ENCODE measurements at regions not wholly inside any gene's neighbourhood (a gene's known extent, or its start where the extent isn't known, plus 50 kb on each side); places are given as distances from the start of the nearest gene placed in this dataset.

DNA sequence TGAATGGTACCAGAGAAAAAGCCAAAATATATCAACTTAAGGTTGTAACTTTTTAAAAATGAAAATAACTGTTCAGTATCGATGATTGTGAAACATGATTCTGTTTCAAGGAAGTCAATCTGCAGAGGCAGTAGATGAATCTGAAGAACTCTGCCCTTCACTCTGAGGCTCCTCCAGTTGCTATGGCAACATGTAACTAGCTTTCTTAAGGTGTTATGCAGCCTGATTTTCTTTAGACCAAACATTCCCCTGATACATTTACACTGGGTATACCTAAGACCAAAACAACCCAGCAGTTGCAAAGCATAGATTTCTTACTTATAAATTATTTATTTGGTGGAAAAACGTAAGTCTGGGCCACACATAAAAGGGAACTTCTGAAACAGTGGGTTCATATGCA, 133.6 kb upstream of the RASGEF1B start:
- Histone ChIP-seq H3K9me3 (no peaks in the 10 kb centered on the region), H3K27ac (no peak overlapping the region), H3K36me3 (no peaks in the 10 kb centered on the region), H3K4me1 (peaks cover 0 to 29% (median 13%) of the 10 kb centered on the region in 4 donors), H3K4me3 (no peak overlapping the region), H3K27me3 (no peaks in the 10 kb centered on the region)
- peak in 1 of 2 donors; percentile 38 for DNase-seq
- WGBS, 5 donors, result 82 to 89% (median 85%) methylated on average over 2 of the region's 2 CpGs
- TF ChIP-seq, protein P1, sequence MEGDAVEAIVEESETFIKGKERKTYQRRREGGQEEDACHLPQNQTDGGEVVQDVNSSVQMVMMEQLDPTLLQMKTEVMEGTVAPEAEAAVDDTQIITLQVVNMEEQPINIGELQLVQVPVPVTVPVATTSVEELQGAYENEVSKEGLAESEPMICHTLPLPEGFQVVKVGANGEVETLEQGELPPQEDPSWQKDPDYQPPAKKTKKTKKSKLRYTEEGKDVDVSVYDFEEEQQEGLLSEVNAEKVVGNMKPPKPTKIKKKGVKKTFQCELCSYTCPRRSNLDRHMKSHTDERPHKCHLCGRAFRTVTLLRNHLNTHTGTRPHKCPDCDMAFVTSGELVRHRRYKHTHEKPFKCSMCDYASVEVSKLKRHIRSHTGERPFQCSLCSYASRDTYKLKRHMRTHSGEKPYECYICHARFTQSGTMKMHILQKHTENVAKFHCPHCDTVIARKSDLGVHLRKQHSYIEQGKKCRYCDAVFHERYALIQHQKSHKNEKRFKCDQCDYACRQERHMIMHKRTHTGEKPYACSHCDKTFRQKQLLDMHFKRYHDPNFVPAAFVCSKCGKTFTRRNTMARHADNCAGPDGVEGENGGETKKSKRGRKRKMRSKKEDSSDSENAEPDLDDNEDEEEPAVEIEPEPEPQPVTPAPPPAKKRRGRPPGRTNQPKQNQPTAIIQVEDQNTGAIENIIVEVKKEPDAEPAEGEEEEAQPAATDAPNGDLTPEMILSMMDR (IDR thresholded peaks at IDR 0.05), result no peak
- TF ChIP-seq EP300 (IDR thresholded peaks at IDR 0.05) (no peak), POLR2AphosphoS5 (IDR thresholded peaks at IDR 0.05) (no peak), POLR2A (IDR thresholded peaks at IDR 0.05) (no peak)
- intact Hi-C loops (cut with DNase I; ENCODE audit: low total_unique reads), result no loop called here

DNA sequence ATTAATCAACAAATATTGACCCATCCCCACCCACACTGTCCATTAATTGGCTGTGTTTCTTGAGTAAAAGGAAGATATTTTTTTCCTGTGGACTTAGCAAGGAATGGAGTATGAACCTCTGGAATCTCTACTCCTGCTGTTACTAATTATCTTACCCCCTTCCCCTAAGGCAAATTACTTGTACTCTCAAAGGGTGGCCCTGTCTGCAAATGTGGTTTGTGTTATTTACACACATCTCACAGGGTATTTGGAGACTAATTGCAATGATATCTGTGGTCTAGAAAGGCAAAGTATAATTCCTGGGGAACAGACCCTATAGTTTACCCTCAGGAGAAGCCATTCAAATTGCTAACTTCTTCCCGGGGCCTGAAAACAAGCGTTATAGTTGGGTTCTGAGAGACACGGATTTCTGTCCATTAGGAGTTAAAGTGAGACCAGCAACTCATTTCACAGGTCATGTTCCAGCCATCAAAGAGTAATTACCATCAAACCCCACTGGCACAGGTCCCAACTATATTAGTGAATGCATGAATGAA, 133.0 kb upstream of the RASGEF1B start:
- no peaks in the 10 kb centered on the region for H3K9me3 ChIP-seq
- no peak overlapping the region for H3K4me3 ChIP-seq
- TF ChIP-seq EP300 (IDR thresholded peaks at IDR 0.05) (no peak), POLR2AphosphoS5 (IDR thresholded peaks at IDR 0.05) (no peak), POLR2A (IDR thresholded peaks at IDR 0.05) (no peak)
- TF ChIP-seq, protein P1 (IDR thresholded peaks at IDR 0.05), result no peak
- H3K4me1 ChIP-seq, result peaks cover 0 to 35% (median 16%) of the 10 kb centered on the region in 4 donors
- H3K27ac ChIP-seq, result no peak overlapping the region
- no peaks in the 10 kb centered on the region for H3K36me3 ChIP-seq
- DNase-seq, result no peak
- intact Hi-C loops (cut with DNase I; ENCODE audit: low total_unique reads), result no loop called here
- H3K27me3 ChIP-seq, result no peaks in the 10 kb centered on the region
- WGBS, 5 donors, result 78 to 87% (median 85%) methylated on average over 3 of the region's 3 CpGs

DNA sequence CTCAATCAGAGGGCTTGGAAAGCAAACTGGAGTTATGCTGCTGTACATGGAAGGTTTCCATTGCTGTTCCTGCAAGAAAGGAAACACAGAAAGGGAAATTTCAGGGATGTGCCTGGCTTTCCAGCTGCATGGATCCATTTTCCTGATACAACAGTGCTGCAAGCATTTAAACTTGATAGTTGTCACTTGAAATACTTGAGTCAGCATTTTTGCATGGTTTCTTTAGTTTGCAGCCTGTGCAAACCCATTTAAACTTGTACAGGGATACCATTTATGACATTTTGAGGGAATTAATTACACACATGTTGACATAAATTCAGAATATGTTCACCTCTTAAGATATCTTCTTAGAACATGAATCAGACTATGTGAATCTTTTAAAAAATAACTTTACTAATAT, 131.1 kb upstream of the RASGEF1B start:
- Histone ChIP-seq H3K27me3 (no peaks in the 10 kb centered on the region), H3K27ac (no peak overlapping the region), H3K36me3 (no peaks in the 10 kb centered on the region), H3K4me3 (no peak overlapping the region), H3K9me3 (peaks cover 0 to 6% (median 2%) of the 10 kb centered on the region in 4 donors), H3K4me1 (peaks cover 0 to 49% (median 22%) of the 10 kb centered on the region in 4 donors)
- DNase-seq, result no peak
- no peak for TF ChIP-seq POLR2AphosphoS5 (IDR thresholded peaks at IDR 0.05)
- TF ChIP-seq POLR2A (IDR thresholded peaks at IDR 0.05), result no peak
- no peak for TF ChIP-seq EP300 (IDR thresholded peaks at IDR 0.05)
- intact Hi-C loops (cut with DNase I; ENCODE audit: low total_unique reads), result no loop called here

DNA sequence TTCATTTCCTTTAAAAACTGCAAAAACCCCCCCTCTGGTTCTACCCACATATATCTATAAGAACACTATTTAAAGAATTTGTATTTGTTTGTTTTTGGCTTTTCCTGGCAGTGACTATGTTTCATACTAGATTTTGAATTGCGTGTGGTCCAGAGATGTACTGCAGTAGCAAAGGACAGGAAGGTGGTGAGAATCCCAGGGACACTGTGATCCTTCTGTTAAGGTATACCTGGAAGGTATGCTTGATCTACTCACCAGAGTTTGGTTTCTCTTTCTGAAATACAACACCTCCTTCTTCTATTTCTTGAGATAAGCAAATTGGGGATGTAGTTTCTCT, 129.6 kb upstream of the RASGEF1B start:
- peaks cover 0 to 48% (median 23%) of the 10 kb centered on the region in 4 donors for H3K4me1 ChIP-seq
- WGBS, 5 donors, result 32 to 66% (median 50%) methylated on average over 1 of the region's 1 CpG
- no peaks in the 10 kb centered on the region for H3K36me3 ChIP-seq
- H3K27me3 ChIP-seq, result no peaks in the 10 kb centered on the region
- no peak for DNase-seq
- no peak overlapping the region for H3K4me3 ChIP-seq
- intact Hi-C loops (cut with DNase I; ENCODE audit: low total_unique reads), result no loop called here
- peaks cover 0 to 7% (median 3%) of the 10 kb centered on the region in 4 donors for H3K9me3 ChIP-seq
- peak overlapping the region in 3 of 5 donors; percentile 17 to 46 (median 40) for H3K27ac ChIP-seq
- TF ChIP-seq POLR2AphosphoS5 (IDR thresholded peaks at IDR 0.05) (no peak), POLR2A (IDR thresholded peaks at IDR 0.05) (no peak), EP300 (IDR thresholded peaks at IDR 0.05) (no peak)
- TF ChIP-seq, protein P1 (IDR thresholded peaks at IDR 0.05), result no peak
